ENCODE measurements at regions not wholly inside any gene's neighbourhood (a gene's known extent, or its start where the extent isn't known, plus 50 kb on each side); places are given as distances from the start of the nearest gene placed in this dataset.

DNA sequence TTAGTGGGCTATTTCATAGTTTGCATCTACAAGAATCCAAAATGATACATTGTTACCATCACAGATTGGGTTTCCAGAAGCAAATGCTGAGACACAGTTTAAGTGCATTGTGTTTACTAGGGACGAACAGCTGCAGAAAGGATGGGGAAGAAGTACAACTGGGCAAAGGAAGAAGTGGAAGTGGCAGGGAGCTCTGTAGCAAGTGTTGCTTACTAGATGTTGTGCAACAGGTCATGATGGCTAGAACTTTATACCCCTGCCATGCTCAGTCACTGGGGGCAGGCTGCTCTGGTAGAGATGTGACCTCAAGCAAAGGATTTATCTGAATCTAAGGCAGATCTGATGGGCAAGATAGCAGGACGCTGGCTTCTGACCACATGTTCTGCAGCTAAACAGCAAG lies 76.1 kb upstream of the EMCN start:
- TF ChIP-seq CTCF (IDR thresholded peaks at IDR 0.05 in 4 of 5, conservative IDR thresholded peaks at IDR 0.05 in 1 of 5) (no peak), POLR2A (IDR thresholded peaks at IDR 0.05) (no peak)

All from gastrocnemius medialis (tissue), 4 donors.